ENCODE measurements at regions not wholly inside any gene's neighbourhood (a gene's known extent, or its start where the extent isn't known, plus 50 kb on each side); places are given as distances from the start of the nearest gene placed in this dataset.

GRCh38 chr5:67358186-67358585 lies 161.6 kb upstream of the CD180 start:
- no peak for DNase-seq

GRCh38 chr5:67355120-67355713 lies 158.6 kb upstream of the CD180 start:
- DNase-seq = no peak

- peak; percentile 17 to 50 for DNase-seq
Measured at GRCh38 chr5:67353500-67354450, 157.2 kb upstream of the CD180 start.

- DNase-seq = no peak
Measured at GRCh38 chr5:67350618-67351201, 154.1 kb upstream of the CD180 start.

- DNase-seq = peak in 1 of 2 donors; percentile 3
Measured at GRCh38 chr5:67350185-67350584, 153.6 kb upstream of the CD180 start.

- no peak for DNase-seq
Measured at GRCh38 chr5:67347821-67348220, 151.2 kb upstream of the CD180 start.

- no peak for DNase-seq
Measured at GRCh38 chr5:67346611-67347010, 150.0 kb upstream of the CD180 start.

GRCh38 chr5:67344870-67345269 lies 148.3 kb upstream of the CD180 start:
- DNase-seq = no peak

- DNase-seq = no peak
Measured at GRCh38 chr5:67343835-67344234, 147.2 kb upstream of the CD180 start.

GRCh38 chr5:67341478-67341877 lies 144.9 kb upstream of the CD180 start:
- no peak for DNase-seq

GRCh38 chr5:67339219-67339767 lies 142.7 kb upstream of the CD180 start:
- no peak for DNase-seq

- DNase-seq = no peak
Measured at GRCh38 chr5:67338421-67338820, 141.8 kb upstream of the CD180 start.

GRCh38 chr5:67337751-67338150 lies 141.2 kb upstream of the CD180 start:
- DNase-seq = no peak

- DNase-seq = no peak
Measured at GRCh38 chr5:67335426-67335825, 138.8 kb upstream of the CD180 start.

- DNase-seq = no peak
Measured at GRCh38 chr5:67334373-67334772, 137.8 kb upstream of the CD180 start.

GRCh38 chr5:67333171-67333570 lies 136.6 kb upstream of the CD180 start:
- peak in 1 of 2 donors; percentile 75 for DNase-seq

GRCh38 chr5:67331296-67331925 lies 134.8 kb upstream of the CD180 start:
- no peak for DNase-seq

GRCh38 chr5:67319935-67320725 lies 123.5 kb upstream of the CD180 start:
- no peak for DNase-seq

GRCh38 chr5:67318746-67319145 lies 122.1 kb upstream of the CD180 start:
- DNase-seq = no peak

GRCh38 chr5:67317603-67318002 lies 121.0 kb upstream of the CD180 start:
- DNase-seq = no peak

- DNase-seq = no peak
Measured at GRCh38 chr5:67316695-67317094, 120.1 kb upstream of the CD180 start.

Data from inflammatory macrophage (primary cell).